ENCODE measurements at regions not wholly inside any gene's neighbourhood (a gene's known extent, or its start where the extent isn't known, plus 50 kb on each side); places are given as distances from the start of the nearest gene placed in this dataset.

DNA sequence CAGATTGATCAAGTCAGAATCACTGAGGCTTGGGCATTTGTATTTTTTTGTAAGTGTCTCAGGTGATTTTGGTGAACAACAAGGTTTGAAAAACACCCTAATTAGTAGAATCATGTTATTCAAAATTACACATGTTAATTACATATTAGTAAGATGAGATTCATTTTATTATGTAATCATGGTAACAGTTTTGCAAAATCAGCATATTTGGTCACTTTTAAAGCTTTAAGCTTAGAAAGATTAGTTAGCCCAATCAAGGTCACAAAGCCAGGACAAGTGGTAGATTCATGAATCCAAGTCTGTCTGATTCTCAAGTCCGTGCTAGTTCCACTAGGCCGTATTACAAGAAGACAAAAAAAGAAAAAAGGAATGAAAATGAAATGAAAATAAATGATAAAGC is 218.4 kb upstream of the FAR2 start:
- 94 to 98% methylated on average over 2 of the region's 2 CpGs for WGBS, 2 donors

DNA sequence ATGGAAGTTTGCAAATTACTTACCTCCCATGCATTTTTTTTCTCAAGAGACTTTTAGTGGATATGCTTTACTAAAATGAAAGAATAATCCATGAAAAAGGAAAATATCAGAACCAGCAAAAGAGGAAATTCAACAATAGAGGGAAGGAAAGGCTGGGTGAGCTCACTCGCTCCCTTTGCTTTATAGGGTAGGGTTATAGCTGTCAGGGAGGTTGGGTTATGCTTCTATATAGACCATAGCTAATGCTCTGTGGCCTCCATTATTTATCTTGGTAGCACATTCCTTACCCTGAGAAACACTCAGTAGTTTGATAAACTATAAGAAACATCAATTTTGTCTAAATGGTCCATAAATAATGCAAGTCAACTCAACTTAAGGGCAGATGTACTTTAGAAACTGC is 215.9 kb upstream of the FAR2 start:
- 76 to 87% methylated on average over 1 of the region's 1 CpG for WGBS, 2 donors
- no peaks in the 10 kb centered on the region for H3K9me3 ChIP-seq
- DNase-seq: no peak
- H3K27ac ChIP-seq: no peak overlapping the region
- intact Hi-C loops (cut with DNase I): no loop called here
- TF ChIP-seq, protein P1, sequence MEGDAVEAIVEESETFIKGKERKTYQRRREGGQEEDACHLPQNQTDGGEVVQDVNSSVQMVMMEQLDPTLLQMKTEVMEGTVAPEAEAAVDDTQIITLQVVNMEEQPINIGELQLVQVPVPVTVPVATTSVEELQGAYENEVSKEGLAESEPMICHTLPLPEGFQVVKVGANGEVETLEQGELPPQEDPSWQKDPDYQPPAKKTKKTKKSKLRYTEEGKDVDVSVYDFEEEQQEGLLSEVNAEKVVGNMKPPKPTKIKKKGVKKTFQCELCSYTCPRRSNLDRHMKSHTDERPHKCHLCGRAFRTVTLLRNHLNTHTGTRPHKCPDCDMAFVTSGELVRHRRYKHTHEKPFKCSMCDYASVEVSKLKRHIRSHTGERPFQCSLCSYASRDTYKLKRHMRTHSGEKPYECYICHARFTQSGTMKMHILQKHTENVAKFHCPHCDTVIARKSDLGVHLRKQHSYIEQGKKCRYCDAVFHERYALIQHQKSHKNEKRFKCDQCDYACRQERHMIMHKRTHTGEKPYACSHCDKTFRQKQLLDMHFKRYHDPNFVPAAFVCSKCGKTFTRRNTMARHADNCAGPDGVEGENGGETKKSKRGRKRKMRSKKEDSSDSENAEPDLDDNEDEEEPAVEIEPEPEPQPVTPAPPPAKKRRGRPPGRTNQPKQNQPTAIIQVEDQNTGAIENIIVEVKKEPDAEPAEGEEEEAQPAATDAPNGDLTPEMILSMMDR (IDR thresholded peaks at IDR 0.05): no peak
- no peak for TF ChIP-seq POLR2A (IDR thresholded peaks at IDR 0.05)
- H3K4me1 ChIP-seq: no peaks in the 10 kb centered on the region
- H3K36me3 ChIP-seq: no peaks in the 10 kb centered on the region
- H3K27me3 ChIP-seq: no peaks in the 10 kb centered on the region
- no peak overlapping the region for H3K4me3 ChIP-seq (replicated peaks in 1 of 3)

More for the DNA sequence above, 218.4 kb upstream of the FAR2 start:
- H3K36me3 ChIP-seq: no peaks in the 10 kb centered on the region
- H3K4me1 ChIP-seq: no peaks in the 10 kb centered on the region
- no peak for DNase-seq
- no peak for TF ChIP-seq POLR2A (IDR thresholded peaks at IDR 0.05)
- TF ChIP-seq, protein P1 (IDR thresholded peaks at IDR 0.05): no peak
- H3K27ac ChIP-seq: no peak overlapping the region
- H3K4me3 ChIP-seq (replicated peaks in 1 of 3): no peak overlapping the region
- no peaks in the 10 kb centered on the region for H3K27me3 ChIP-seq
- no peaks in the 10 kb centered on the region for H3K9me3 ChIP-seq
- intact Hi-C loops (cut with DNase I): no loop called here

DNA sequence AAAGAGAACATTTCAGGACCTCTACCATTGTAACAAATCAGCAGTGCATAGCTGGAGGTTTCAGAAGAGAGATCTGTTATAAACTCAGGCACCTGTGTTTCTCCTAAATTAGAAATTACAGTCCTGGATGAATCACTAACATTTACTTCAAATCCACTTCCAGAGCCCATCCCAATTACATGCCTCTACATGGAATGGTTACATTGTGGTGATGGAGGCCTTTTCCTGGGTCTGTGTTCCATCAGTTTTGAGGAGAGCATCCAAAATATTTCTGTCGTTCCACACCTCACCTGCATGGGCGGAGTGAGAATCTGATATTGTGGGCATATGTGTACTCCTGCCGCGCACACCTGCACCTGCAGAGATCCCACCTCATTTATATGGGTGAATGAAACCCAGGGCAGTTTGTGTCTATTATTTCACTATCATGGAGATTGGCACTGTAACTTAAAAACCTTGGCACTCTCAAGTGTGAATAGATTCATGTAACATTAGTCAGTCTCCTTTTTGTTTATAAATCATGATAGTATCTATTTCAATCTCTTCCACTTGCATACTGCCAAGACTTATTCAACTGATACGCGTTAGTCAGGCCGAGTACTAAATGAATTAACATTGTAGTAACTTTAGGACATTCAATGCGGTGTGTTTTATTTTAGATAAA is 215.1 kb upstream of the FAR2 start:
- Histone ChIP-seq H3K36me3 (no peaks in the 10 kb centered on the region), H3K9me3 (no peaks in the 10 kb centered on the region), H3K27ac (no peak overlapping the region), H3K27me3 (no peaks in the 10 kb centered on the region), H3K4me3 (replicated peaks in 1 of 3) (no peak overlapping the region), H3K4me1 (no peaks in the 10 kb centered on the region)
- intact Hi-C loops (cut with DNase I): no loop called here
- 82 to 91% methylated on average over 8 of the region's 8 CpGs for WGBS, 2 donors
- DNase-seq: no peak
- TF ChIP-seq POLR2A (IDR thresholded peaks at IDR 0.05): no peak
- TF ChIP-seq, protein P1 (IDR thresholded peaks at IDR 0.05): no peak

DNA sequence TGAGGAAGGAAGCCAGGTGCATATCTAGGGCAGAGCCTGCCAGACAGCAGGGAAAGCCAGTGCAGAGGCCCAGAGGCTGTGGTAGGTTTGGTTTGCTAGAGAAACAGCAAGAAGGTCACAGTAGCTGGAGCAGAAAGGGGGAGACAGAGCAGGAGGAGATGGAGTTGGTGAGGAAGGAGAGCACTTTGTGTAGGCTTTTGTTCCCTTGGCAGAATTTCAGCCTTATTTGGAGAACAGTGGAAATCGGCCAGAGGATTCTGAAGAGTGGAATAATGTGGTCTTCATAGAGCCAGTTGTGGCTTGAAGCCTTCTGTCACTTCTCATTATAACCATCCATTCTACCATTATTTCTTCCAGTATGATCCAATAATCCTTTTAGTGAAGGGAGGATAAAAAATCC is 212.9 kb upstream of the FAR2 start:
- 58 to 60% methylated on average over 1 of the region's 1 CpG for WGBS, 2 donors
- intact Hi-C loops (cut with DNase I): no loop called here
- no peaks in the 10 kb centered on the region for H3K27me3 ChIP-seq
- TF ChIP-seq, protein P1 (IDR thresholded peaks at IDR 0.05): no peak
- TF ChIP-seq POLR2A (IDR thresholded peaks at IDR 0.05): no peak
- no peak overlapping the region for H3K4me3 ChIP-seq (replicated peaks in 1 of 3)
- H3K9me3 ChIP-seq: no peaks in the 10 kb centered on the region
- H3K4me1 ChIP-seq: no peaks in the 10 kb centered on the region
- no peak overlapping the region for H3K27ac ChIP-seq
- no peaks in the 10 kb centered on the region for H3K36me3 ChIP-seq
- no peak for DNase-seq

DNA sequence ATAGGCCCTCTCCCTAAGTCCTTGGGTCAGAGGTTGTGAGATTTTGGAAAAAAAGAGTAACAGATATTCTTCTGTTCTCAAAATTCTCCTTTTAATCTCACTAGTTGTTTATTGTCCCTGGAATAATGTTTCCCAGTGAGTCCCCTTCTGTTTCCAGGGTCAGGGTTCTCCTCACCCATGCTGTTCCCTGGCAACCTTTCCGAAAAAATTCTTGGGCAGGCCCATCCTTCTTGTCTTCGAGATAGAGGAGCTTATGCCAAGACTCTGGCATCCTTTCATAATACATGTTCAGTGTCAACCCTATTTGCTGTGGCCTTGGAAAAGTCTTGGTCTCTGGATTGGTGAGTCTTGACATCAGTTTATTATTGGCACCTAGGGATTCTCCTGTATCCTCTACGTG is 212.4 kb upstream of the FAR2 start:
- no peaks in the 10 kb centered on the region for H3K27me3 ChIP-seq
- no peaks in the 10 kb centered on the region for H3K4me1 ChIP-seq
- no peak for DNase-seq
- H3K27ac ChIP-seq: no peak overlapping the region
- H3K4me3 ChIP-seq (replicated peaks in 1 of 3): no peak overlapping the region
- intact Hi-C loops (cut with DNase I): no loop called here
- TF ChIP-seq, protein P1 (IDR thresholded peaks at IDR 0.05): no peak
- no peak for TF ChIP-seq POLR2A (IDR thresholded peaks at IDR 0.05)
- H3K9me3 ChIP-seq: no peaks in the 10 kb centered on the region
- H3K36me3 ChIP-seq: no peaks in the 10 kb centered on the region
- 53 to 78% methylated on average over 3 of the region's 3 CpGs for WGBS, 2 donors
